ENCODE measurements at regions not wholly inside any gene's neighbourhood (a gene's known extent, or its start where the extent isn't known, plus 50 kb on each side); places are given as distances from the start of the nearest gene placed in this dataset.

GRCh38 chr7:113774182-113774807 lies 144.5 kb downstream of the PPP1R3A start (continued):
- TF ChIP-seq SREBF2 (IDR thresholded peaks at IDR 0.05) (no peak), JUNB (IDR thresholded peaks at IDR 0.05) (no peak), RAD21 (conservative IDR thresholded peaks at IDR 0.05 in 1 of 2, IDR thresholded peaks at IDR 0.05 in 1 of 2) (peak; percentile 42 to 55), MAFK (IDR thresholded peaks at IDR 0.05; ENCODE audit: partially characterized antibody) (no peak), NFE2L2 (conservative IDR thresholded peaks at IDR 0.05; ENCODE audit: low read length) (no peak), USF2 (IDR thresholded peaks at IDR 0.05) (no peak), NR3C1 (IDR thresholded peaks at IDR 0.05) (no peak), CHD4 (IDR thresholded peaks at IDR 0.05; ENCODE audit: borderline replicate concordance) (no peak), GATA3 (IDR thresholded peaks at IDR 0.05; ENCODE audit: borderline replicate concordance) (no peak), EHMT2 (IDR thresholded peaks at IDR 0.05; ENCODE audit: low read depth) (no peak)

GRCh38 chr7:113770146-113770738 lies 148.6 kb downstream of the PPP1R3A start:
- Histone ChIP-seq H3K4me3 (no peak overlapping the region), H3K4me1 (no peaks in the 10 kb centered on the region), H3K4me2 (no peak overlapping the region), H3K9me3 (no peaks in the 10 kb centered on the region), H3K27ac (no peak overlapping the region)
- ChIA-PET CTCF (no interaction called here), POLR2A (no interaction called here)
- no peak for DNase-seq (ENCODE audit: low read depth in 1 of 2, low spot score in 1 of 2)
- TF ChIP-seq CHD4 (IDR thresholded peaks at IDR 0.05; ENCODE audit: borderline replicate concordance): no peak
- TF ChIP-seq POLR2A (IDR thresholded peaks at IDR 0.05; ENCODE audit: low read length): no peak
- no peak for TF ChIP-seq RNF2 (IDR thresholded peaks at IDR 0.05; ENCODE audit: borderline replicate concordance, low read depth)
- TF ChIP-seq RAD21 (conservative IDR thresholded peaks at IDR 0.05 in 1 of 2, IDR thresholded peaks at IDR 0.05 in 1 of 2): no peak
- TF ChIP-seq HMGXB4 (CRISPR knock-in tag; IDR thresholded peaks at IDR 0.05; ENCODE audit: borderline replicate concordance): no peak
- no peak for TF ChIP-seq CBX2 (IDR thresholded peaks at IDR 0.05; ENCODE audit: borderline replicate concordance, low read depth)
- no peak for TF ChIP-seq ATOH8 (CRISPR knock-in tag; IDR thresholded peaks at IDR 0.05; ENCODE audit: low read depth)
- 27% methylated on average over 9 of the region's 12 CpGs for WGBS (ENCODE audit: missing lambda C conversion rate)
- no peak for ATAC-seq
- no peak for FAIRE-seq

GRCh38 chr7:113768387-113768786 lies 150.4 kb downstream of the PPP1R3A start:
- WGBS (ENCODE audit: missing lambda C conversion rate): 5% methylated on average over 1 of the region's 1 CpG
- POLR2A ChIA-PET: no interaction called here
- Histone ChIP-seq H3K9me3 (no peaks in the 10 kb centered on the region), H3K4me2 (no peak overlapping the region), H3K4me3 (no peak overlapping the region), H3K4me1 (no peaks in the 10 kb centered on the region), H3K27ac (no peak overlapping the region)
- FAIRE-seq (no peak), ATAC-seq (no peak), DNase-seq (ENCODE audit: low read depth in 1 of 2, low spot score in 1 of 2) (no peak)
- TF ChIP-seq REST (IDR thresholded peaks at IDR 0.05) (no peak), RARB (CRISPR knock-in tag; IDR thresholded peaks at IDR 0.05) (no peak), HES2 (IDR thresholded peaks at IDR 0.05) (no peak), TP53 (CRISPR knock-in tag; IDR thresholded peaks at IDR 0.05) (no peak), EP300 (IDR thresholded peaks at IDR 0.05) (no peak), EHMT2 (IDR thresholded peaks at IDR 0.05; ENCODE audit: low read depth) (no peak), KDM1A (IDR thresholded peaks at IDR 0.05; ENCODE audit: low read depth) (no peak), MAFK (IDR thresholded peaks at IDR 0.05; ENCODE audit: partially characterized antibody) (no peak), ZNF302 (CRISPR knock-in tag; IDR thresholded peaks at IDR 0.05) (no peak), JUN (IDR thresholded peaks at IDR 0.05) (no peak)
- CTCF ChIA-PET: no interaction called here

Data from A549 (cell line).